Choroid plexus epithelial cell (primary cell): ENCODE measurements at regions not wholly inside any gene's neighbourhood (a gene's known extent, or its start where the extent isn't known, plus 50 kb on each side); places are given as distances from the start of the nearest gene placed in this dataset.

ENCODE experiments used
- DNase-seq: peaks from one replicate; pipeline ENCODE4 v3.0.0-alpha.2; 2010; ENCODE audit warnings: low read depth
- H3K4me3 ChIP-seq: 2 replicates; pipeline ENCODE4 v1.5.1; 2011; ENCODE audit warnings: low read depth, mild to moderate bottlenecking, control low read depth, low read length, moderate library complexity
- TF ChIP-seq, protein P1 (sequence below): conservative IDR thresholded peaks from 2 replicates; pipeline ENCODE4 v1.5.1; 2011; ENCODE audit warnings: low read depth, mild to moderate bottlenecking, control low read depth, inconsistent platforms, low read length, moderate library complexity

DNA sequence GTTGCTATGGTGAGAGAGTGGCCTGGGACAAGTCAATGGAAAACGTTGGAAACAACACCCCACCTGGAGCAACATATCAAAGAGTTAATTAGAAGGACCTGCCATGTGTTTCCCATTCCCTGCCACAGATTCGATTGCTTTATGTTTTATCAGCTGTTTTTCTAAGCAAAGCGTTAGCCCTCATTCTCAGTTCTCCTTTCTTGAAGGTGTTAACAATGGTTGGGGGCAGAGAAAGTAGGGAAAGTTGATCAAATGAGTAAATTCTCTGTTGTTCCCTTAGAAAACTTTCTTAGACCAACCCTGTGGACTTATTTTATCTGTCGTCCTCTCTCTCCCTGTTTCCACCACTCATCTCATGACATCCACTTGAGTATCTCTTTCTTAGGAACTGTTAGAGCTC, 102.5 kb downstream of the ADAMTS15 start:
- TF ChIP-seq, protein P1, sequence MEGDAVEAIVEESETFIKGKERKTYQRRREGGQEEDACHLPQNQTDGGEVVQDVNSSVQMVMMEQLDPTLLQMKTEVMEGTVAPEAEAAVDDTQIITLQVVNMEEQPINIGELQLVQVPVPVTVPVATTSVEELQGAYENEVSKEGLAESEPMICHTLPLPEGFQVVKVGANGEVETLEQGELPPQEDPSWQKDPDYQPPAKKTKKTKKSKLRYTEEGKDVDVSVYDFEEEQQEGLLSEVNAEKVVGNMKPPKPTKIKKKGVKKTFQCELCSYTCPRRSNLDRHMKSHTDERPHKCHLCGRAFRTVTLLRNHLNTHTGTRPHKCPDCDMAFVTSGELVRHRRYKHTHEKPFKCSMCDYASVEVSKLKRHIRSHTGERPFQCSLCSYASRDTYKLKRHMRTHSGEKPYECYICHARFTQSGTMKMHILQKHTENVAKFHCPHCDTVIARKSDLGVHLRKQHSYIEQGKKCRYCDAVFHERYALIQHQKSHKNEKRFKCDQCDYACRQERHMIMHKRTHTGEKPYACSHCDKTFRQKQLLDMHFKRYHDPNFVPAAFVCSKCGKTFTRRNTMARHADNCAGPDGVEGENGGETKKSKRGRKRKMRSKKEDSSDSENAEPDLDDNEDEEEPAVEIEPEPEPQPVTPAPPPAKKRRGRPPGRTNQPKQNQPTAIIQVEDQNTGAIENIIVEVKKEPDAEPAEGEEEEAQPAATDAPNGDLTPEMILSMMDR: no peak
- no peak overlapping the region for H3K4me3 ChIP-seq
- DNase-seq: no peak

DNA sequence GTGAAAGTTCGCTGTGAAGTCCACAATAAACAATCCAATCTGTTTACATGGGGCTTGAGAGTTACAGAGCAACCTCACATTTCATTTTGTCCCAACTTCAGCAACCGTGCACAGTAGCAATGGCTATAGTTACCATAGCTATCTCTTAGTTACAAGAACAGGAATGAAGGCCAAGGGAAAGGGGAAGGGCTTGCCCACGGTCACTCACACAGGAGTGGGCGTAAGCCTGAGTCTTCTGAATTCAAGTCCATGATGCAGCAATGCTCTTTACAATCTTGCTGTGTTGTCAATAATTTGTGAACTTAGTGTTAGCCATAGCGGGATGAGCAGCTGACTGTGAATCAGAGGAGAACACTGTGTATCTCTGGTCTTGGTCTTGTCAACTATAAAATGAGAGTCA, 102.9 kb downstream of the ADAMTS15 start:
- peak; percentile 41 for DNase-seq
- H3K4me3 ChIP-seq: no peak overlapping the region
- TF ChIP-seq, protein P1: no peak

GRCh38 chr11:130553306-130553705, 104.9 kb downstream of the ADAMTS15 start:
- DNase-seq: peak; percentile 17
- TF ChIP-seq, protein P1: no peak
- H3K4me3 ChIP-seq: no peak overlapping the region

GRCh38 chr11:130554241-130555055, 106.0 kb downstream of the ADAMTS15 start:
- TF ChIP-seq, protein P1: no peak
- peak; percentile 20 for DNase-seq
- no peak overlapping the region for H3K4me3 ChIP-seq

DNA sequence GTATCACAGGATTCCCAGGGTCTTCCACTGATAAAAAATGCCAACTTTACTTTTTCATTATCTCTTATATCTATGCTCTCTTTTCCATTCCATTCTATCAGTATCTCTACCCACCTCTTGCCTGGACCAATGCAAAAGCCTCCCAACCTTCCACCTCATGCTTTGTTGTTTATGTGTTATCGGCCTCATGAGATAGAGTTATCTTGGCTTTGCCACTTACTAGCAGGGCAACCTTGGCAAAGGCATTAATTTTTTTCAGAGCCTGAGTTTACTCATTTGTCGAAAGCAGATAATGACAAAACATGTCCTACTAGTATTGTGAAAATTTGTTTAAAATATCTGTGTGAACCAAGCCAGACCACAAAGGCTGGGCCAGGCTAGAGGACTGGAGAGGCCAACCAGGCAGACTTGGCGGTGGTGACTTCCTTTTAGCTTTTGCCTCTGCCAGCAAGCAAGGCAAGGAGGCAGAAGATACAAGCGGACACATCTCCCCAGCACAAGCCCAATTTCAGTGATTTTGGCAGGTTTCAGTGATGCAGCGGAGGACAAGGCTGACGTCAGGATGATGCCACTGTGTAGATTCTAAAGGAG, 106.9 kb downstream of the ADAMTS15 start:
- TF ChIP-seq, protein P1: no peak
- H3K4me3 ChIP-seq: no peak overlapping the region
- DNase-seq: no peak

- TF ChIP-seq, protein P1: no peak
- DNase-seq: no peak
- H3K4me3 ChIP-seq: no peak overlapping the region
Measured at GRCh38 chr11:130560000-130560780, 111.7 kb downstream of the ADAMTS15 start.
